ENCODE measurements at regions not wholly inside any gene's neighbourhood (a gene's known extent, or its start where the extent isn't known, plus 50 kb on each side); places are given as distances from the start of the nearest gene placed in this dataset.
A peak's percentile ranks its signal among the peaks of the same experiment; 100 is the strongest.

- Histone ChIP-seq H3K9me3 (peaks cover 0 to 12% (median 0%) of the 10 kb centered on the region in 12 donors), H3K4me3 (no peak overlapping the region), H3K27me3 (no peaks in the 10 kb centered on the region), H3K27ac (no peak overlapping the region), H3K4me1 (no peaks in the 10 kb centered on the region), H3K36me3 (no peaks in the 10 kb centered on the region)
- DNase-seq (no peak), ATAC-seq (no peak)
- TF ChIP-seq CTCF (IDR thresholded peaks at IDR 0.05) (no peak), POLR2A (IDR thresholded peaks at IDR 0.05) (no peak)
- WGBS, 4 donors, result 50 to 68% (median 55%) methylated on average over 3 of the region's 3 CpGs
- intact Hi-C loops (cut with DNase I), result loop anchor here in 1 of 10 donors (10.0 kb wide), 1 partner anchor 58 kb away; no protein-coding TSS in a partner anchor
Measured at GRCh38 chr21:21907271-21907670, 909.1 kb downstream of the NCAM2 start.

- TF ChIP-seq CTCF (IDR thresholded peaks at IDR 0.05) (no peak), POLR2A (IDR thresholded peaks at IDR 0.05) (no peak)
- Histone ChIP-seq H3K36me3 (no peaks in the 10 kb centered on the region), H3K27me3 (no peaks in the 10 kb centered on the region), H3K27ac (no peak overlapping the region), H3K4me1 (no peaks in the 10 kb centered on the region), H3K9me3 (no peaks in the 10 kb centered on the region), H3K4me3 (no peak overlapping the region)
- intact Hi-C loops (cut with DNase I), result loop anchor here in 1 of 10 donors (10.0 kb wide), 1 partner anchor 61 kb away; no protein-coding TSS in a partner anchor
- WGBS, 4 donors, result 39 to 75% (median 61%) methylated on average over 2 of the region's 2 CpGs
- ATAC-seq (no peak), DNase-seq (no peak)
Measured at GRCh38 chr21:21915816-21916215, 917.6 kb downstream of the NCAM2 start.

- Histone ChIP-seq H3K36me3 (no peaks in the 10 kb centered on the region), H3K4me3 (no peak overlapping the region), H3K4me1 (no peaks in the 10 kb centered on the region), H3K27ac (no peak overlapping the region), H3K9me3 (no peaks in the 10 kb centered on the region), H3K27me3 (no peaks in the 10 kb centered on the region)
- ATAC-seq (no peak), DNase-seq (no peak)
- intact Hi-C loops (cut with DNase I), result loop anchor here in 2 of 10 donors (5.0 to 10.0 kb wide), 2 partner anchors 757 to 759 kb away; no protein-coding TSS in a partner anchor
- TF ChIP-seq POLR2A (IDR thresholded peaks at IDR 0.05) (no peak), CTCF (IDR thresholded peaks at IDR 0.05) (peak in 10 of 12 donors; percentile 10 to 56 (median 39))
- 45 to 50% (median 46%) methylated on average over 6 of the region's 6 CpGs for WGBS, 4 donors
Measured at GRCh38 chr21:21921410-21922232, 923.4 kb downstream of the NCAM2 start.

- DNase-seq (no peak), ATAC-seq (no peak)
- no peak overlapping the region for H3K4me3 ChIP-seq
- intact Hi-C loops (cut with DNase I), result loop anchor here in 1 of 10 donors (10.0 kb wide), 1 partner anchor 764 kb away; no protein-coding TSS in a partner anchor
- no peak for TF ChIP-seq CTCF (IDR thresholded peaks at IDR 0.05)
- no peak for TF ChIP-seq POLR2A (IDR thresholded peaks at IDR 0.05)
- no peak overlapping the region for H3K27ac ChIP-seq
- no peaks in the 10 kb centered on the region for H3K27me3 ChIP-seq
- WGBS, 4 donors, result 66 to 77% (median 70%) methylated on average over 1 of the region's 1 CpG
- no peaks in the 10 kb centered on the region for H3K9me3 ChIP-seq
- no peaks in the 10 kb centered on the region for H3K4me1 ChIP-seq
- no peaks in the 10 kb centered on the region for H3K36me3 ChIP-seq
Measured at GRCh38 chr21:21929226-21929625, 931.0 kb downstream of the NCAM2 start.
